Transverse colon (tissue), 3 donors: ENCODE measurements at regions not wholly inside any gene's neighbourhood (a gene's known extent, or its start where the extent isn't known, plus 50 kb on each side); places are given as distances from the start of the nearest gene placed in this dataset.

Experiments
- POLR2A ChIP-seq: fragments of 450-650 bp; IDR thresholded peaks from one replicate; pipeline ENCODE4 v1.6.1; 2016; ENCODE audit warnings: antibody characterized with exemption, mild to moderate bottlenecking, moderate library complexity
- POLR2AphosphoS5 ChIP-seq, 3 donors: sonication (generic); formaldehyde crosslinking; IDR thresholded peaks; one replicate each; pipeline ENCODE4 v1.6.1; 2016; ENCODE audit warnings: antibody characterized with exemption in 3 of 3

DNA sequence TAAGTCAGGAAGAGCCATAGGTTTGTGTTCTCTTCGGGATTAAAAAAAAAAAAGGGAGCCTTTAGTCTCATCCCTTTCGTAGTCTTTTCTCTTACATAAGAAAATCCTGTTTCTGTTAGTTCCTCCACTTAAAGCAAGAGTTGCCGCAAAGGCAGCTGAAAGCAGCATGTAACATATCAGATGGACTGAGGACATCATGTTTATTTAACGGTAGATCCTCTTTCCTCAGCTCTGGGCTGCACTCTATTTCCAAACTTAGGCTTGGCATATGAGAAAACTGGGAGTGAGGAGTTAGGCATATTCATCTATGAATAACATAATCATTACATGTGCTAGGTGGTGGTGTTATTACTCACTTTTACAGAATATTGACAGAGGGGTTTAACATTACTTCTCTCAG lies 391.2 kb downstream of the KLF12 start:
- TF ChIP-seq POLR2AphosphoS5 (IDR thresholded peaks at IDR 0.05) (no peak), POLR2A (no peak)
